Retina (tissue), 1 donor: ENCODE measurements at regions not wholly inside any gene's neighbourhood (a gene's known extent, or its start where the extent isn't known, plus 50 kb on each side); places are given as distances from the start of the nearest gene placed in this dataset.

Experiments
- DNase-seq: peaks from one replicate; pipeline ENCODE4 v3.0.0-alpha.2; 2016

GRCh38 chr7:106776618-106777347 lies 88.3 kb upstream of the PIK3CG start:
- DNase-seq, result no peak

- no peak for DNase-seq
These were observed 87.3 kb upstream of the PIK3CG start for GRCh38 chr7:106777674-106778299.

GRCh38 chr7:106778656-106779250 lies 86.3 kb upstream of the PIK3CG start:
- no peak for DNase-seq

GRCh38 chr7:106779877-106780276 lies 85.2 kb upstream of the PIK3CG start:
- no peak for DNase-seq

GRCh38 chr7:106781007-106781406 lies 84.1 kb upstream of the PIK3CG start:
- DNase-seq, result no peak

GRCh38 chr7:106781828-106782544 lies 83.1 kb upstream of the PIK3CG start:
- DNase-seq, result no peak

- DNase-seq, result no peak
These were observed 81.8 kb upstream of the PIK3CG start for GRCh38 chr7:106783286-106783685.

- DNase-seq, result no peak
These were observed 76.4 kb upstream of the PIK3CG start for GRCh38 chr7:106788637-106789036.

- DNase-seq, result no peak
These were observed 73.6 kb upstream of the PIK3CG start for GRCh38 chr7:106791526-106791925.

GRCh38 chr7:106792233-106792926 lies 72.7 kb upstream of the PIK3CG start:
- DNase-seq, result no peak

- DNase-seq, result peak; percentile 19
These were observed 71.8 kb upstream of the PIK3CG start for GRCh38 chr7:106793015-106793975.

- no peak for DNase-seq
These were observed 70.6 kb upstream of the PIK3CG start for GRCh38 chr7:106794276-106795083.

- no peak for DNase-seq
These were observed 69.8 kb upstream of the PIK3CG start for GRCh38 chr7:106795084-106795876.

- no peak for DNase-seq
These were observed 69.2 kb upstream of the PIK3CG start for GRCh38 chr7:106795877-106796231.

- DNase-seq, result no peak
These were observed 67.1 kb upstream of the PIK3CG start for GRCh38 chr7:106797937-106798336.

GRCh38 chr7:106802589-106802988 lies 62.5 kb upstream of the PIK3CG start:
- DNase-seq, result no peak

GRCh38 chr7:106806556-106806955 lies 58.5 kb upstream of the PIK3CG start:
- DNase-seq, result no peak

GRCh38 chr7:106807474-106807873 lies 57.6 kb upstream of the PIK3CG start:
- DNase-seq, result no peak

- no peak for DNase-seq
These were observed 56.0 kb upstream of the PIK3CG start for GRCh38 chr7:106808967-106809635.

GRCh38 chr7:106811472-106811871 lies 53.6 kb upstream of the PIK3CG start:
- no peak for DNase-seq
